HG03064 (cell line): ENCODE measurements at regions not wholly inside any gene's neighbourhood (a gene's known extent, or its start where the extent isn't known, plus 50 kb on each side); places are given as distances from the start of the nearest gene placed in this dataset.

Experiments used
- ATAC-seq: cut with Tn5 transposase; IDR thresholded peaks from one replicate; pipeline ENCODE4 v1.9.1; 2021; ENCODE audit warnings: low read depth; ENCODE audit not compliant: unreplicated experiment

DNA sequence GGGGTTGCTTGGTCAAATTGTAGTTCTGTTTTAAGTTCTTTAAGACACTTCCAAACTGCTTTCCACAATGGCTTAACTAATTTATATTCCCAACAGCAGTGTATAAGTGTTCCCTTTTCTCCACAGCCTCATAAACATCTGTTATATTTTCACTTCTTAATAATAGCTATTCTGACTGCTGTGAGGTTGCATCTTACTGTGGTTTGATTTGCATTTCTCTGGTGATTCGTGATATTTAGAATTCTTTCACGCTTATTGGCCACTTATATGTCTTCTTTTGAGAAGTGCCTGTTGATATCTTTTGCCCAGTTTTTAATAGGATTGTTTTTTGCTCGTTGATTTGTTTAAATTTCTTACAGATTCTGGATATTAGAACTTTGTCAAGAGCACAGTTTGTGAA is 278.6 kb upstream of the ITM2A start:
- no peak for ATAC-seq

GRCh38 chrX:79631526-79631925 is 264.4 kb upstream of the ITM2A start:
- no peak for ATAC-seq

DNA sequence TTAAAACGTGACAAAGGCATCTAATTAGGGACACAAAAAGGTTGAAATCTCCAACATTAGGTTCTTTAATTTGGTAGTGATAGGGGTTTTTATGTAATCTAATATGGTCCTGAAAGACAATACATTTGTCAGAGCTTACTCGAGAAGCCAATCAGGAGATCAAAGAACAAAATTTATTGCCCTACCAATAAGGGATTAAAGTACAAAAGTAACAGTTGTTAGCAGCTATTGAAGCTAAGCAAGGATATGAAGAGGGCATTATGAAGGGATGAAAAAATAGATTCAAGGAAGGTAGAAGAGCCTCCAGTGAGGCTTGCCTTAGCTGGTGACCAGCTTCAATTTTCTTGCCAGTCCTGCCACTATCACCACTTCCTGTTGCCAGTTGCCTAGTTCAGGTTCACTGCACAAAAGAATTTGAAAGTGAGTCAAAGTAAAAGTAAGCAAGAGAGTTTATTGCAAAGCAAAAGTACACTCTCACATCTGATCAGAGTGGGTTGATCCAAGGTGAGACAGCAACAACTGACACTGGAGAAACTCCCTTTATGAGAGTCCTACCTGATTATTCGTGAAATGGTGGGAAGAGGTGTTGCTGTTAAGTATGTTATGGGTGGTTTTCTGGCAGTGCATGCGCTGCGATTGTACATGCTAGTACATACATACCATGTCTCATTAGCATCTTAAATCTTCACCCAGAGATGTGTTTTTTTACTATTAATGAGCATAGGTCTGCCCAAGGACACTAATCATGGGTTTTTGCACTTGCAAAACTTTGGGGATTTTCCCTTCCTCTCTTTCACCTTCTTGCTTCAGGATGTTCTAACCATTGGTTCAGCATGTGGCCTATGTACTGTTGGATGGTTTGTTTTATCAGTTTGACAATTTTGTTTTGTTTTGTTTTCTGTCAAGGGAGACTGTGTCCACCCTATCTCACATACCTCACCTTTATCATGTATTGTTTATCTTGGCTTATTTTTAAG is 263.2 kb upstream of the ITM2A start:
- ATAC-seq: peak; percentile 82

DNA sequence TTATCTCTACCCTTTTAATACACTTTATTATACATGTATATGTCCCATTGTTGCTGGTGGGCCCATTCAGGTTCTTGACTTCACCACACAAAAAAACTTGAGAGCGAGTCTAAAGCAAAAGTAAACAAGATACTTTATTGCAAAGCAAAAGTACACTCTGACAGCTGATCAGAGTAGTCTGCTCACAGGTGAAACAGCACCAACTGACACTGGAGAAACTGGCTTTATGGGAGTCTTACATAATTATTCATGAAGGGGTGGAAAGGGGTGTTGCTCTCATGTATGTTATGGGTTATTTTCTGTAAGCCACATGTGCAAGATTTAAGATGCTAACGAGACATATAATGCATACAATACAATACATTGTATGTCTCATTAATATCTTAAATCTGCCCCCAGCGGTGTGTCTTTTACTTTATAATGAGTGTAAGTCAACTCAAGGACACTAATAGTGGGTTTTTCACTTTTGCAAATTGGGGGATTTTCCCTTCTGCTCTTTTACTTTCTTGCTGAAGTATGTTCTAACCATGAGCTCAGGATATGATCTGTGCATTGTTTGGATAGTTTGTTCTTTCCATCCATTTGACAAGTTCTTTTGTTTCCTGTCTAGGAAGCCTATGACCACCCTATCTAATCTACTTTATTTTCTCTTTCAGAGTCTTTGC is 256.1 kb upstream of the ITM2A start:
- ATAC-seq: no peak

DNA sequence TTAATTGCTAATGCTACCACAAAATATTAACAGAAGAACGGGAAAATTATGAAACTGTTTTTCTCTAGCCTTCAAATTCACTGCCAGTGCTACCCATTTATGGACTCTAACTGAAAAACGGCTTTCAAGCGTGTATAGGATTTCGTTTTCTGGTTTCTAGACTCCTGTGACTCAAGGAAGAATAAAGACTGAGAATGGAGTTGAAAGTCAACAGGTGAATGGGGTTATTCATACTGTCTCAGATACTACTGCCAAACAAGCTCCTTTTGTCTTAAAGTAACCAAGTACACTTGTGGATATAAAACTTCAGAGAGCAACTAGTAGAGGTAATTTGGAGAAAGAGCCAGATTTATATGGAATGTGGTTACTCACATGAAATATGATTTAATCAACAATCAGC is 251.1 kb upstream of the ITM2A start:
- ATAC-seq: no peak

DNA sequence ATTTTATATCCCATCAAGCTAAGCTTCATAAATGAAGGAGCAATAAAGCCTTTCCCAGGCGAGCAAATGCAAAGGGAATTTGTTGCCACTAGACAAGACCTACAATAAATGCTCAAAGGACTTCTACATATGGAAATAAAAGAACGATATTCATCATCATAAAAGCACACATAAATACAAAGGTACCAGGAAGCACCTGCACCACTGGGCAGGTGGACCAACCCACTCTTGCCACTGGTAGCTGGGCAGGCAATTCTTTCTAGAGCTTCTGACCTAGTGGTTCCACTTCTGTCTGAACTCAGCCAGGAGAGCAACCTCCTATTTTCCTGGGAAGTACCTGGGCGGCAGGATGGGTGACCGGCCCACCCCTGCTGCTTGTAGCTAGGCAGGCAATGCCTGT is 237.2 kb upstream of the ITM2A start:
- ATAC-seq: no peak

DNA sequence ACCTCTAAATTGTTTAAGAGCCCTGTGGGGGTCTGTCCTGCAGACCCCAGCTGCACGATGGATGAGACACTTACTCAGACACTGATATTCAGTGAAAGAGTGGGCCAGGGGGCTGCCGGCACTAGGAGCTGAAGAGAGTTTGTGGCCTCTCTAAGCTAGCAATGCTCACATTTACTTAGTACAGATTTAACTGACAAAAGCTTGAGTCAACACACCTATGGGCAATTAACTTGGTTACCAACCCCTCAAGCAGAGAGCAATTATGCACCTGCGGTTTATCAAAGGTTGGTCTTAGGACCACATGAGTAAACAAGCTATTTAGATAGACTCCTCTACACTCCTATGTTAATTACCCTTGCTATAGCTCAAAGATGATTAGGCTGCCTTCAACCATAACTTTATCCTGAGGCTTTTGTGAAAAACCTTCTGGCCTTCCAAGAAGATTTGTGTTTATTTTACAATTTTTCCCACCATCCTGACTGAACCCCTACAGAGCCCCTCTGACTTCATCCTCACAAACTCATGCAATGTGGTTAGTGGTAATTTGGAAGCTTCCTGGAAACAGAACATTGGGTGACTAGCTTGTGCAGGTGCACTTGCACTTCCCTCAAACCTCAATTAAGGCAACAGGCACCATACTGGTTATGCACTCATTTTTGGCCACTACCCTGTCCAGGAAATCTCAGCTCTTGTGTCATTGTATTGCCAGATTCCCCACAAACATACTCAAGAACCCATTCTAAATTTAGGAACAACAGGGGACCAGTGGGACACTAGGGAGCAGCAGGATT is 234.4 kb upstream of the ITM2A start:
- ATAC-seq: no peak

- no peak for ATAC-seq
These were observed 225.1 kb upstream of the ITM2A start for GRCh38 chrX:79592259-79592658.

GRCh38 chrX:79588233-79588632 is 221.1 kb upstream of the ITM2A start:
- no peak for ATAC-seq

GRCh38 chrX:79573760-79574159 is 206.6 kb upstream of the ITM2A start:
- ATAC-seq: no peak

DNA sequence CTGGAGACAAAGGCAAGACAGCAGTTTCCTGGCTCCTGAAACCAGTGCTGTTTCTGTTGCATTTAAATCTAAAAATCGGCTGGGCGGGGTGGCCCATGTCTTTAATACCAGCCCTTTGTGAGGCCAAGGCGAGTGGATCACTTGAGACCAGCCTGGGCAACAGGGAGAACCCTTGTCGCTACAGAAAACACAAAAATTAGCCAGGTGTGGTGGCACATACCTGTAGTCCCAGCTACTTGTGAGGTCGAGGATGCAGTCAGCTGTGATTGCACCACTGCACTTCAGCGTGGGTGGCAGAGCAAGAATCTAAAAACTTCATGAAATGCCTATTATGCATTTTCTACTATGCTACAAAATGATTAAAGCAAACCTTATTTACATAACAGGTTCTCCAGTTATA is 205.4 kb upstream of the ITM2A start:
- no peak for ATAC-seq

DNA sequence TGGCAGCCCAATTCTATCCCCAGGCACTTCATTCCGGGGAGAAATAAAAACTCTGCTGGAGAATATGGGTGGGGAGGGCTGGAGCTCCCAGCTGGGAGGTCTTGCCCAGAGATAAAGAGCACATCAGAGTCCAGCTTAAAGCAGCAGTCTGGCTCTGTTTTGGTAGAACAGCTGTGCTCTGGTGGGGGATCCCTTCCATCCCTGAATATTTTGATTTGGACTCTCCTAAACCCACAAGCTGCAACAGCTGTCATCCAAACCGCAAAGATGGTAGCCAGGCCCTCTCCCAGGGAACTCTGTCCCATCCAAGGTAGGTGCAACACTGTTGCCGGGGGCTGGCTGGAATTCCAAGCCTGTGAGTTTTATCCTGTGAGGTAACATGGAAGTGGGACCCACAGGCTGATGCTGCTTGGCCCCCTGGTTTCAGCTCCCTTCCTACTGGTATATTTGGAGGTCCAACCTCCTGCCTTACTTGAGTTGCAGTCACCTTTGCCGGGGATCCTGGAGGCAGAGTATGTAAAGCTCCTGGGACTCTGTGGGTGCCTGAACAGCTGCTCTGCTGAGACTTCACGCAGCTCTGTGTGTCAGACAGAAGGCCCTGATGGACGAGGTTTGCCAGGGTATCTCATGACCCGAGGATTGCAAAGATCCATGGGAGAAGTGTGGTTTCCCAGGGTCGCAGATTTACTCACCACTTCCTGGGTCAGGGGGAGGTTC is 203.5 kb upstream of the ITM2A start:
- ATAC-seq: no peak

DNA sequence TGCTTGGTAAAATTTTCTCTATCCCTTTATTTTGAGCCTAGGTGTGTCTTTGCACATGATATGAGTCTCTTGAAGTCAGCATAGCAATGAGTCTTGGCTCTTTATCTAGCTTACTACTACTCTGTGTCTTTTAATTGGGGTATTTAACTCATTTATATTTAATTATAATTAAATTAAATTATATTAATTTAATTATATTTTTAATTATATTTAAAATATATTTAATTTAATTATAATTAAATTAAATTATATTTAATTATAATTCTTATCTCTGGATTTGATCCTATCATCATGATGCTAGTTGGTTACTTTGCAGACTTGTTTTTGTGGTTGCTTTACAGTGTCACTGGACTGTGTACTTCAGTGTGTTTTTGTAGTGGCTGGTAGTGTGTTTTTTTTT is 201.2 kb upstream of the ITM2A start:
- ATAC-seq: no peak

DNA sequence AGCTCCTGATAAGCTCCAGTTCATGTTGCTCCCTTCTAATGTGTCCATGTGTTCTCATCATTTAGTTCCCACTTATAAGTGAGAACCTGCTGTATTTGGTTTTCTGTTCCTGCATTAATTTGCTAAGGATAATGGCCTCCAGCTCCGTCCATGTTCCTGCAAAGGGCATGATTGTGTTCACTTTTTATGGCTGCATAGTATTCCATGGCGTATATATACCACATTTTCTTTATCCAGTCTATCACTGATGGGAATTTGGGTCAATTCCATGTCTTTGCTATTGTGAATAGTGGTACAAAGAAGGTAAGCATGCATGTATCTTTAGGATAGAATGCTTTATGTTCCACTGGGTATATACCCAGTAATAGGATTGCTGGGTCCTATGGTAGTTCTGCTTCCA is 197.2 kb upstream of the ITM2A start:
- ATAC-seq: no peak

DNA sequence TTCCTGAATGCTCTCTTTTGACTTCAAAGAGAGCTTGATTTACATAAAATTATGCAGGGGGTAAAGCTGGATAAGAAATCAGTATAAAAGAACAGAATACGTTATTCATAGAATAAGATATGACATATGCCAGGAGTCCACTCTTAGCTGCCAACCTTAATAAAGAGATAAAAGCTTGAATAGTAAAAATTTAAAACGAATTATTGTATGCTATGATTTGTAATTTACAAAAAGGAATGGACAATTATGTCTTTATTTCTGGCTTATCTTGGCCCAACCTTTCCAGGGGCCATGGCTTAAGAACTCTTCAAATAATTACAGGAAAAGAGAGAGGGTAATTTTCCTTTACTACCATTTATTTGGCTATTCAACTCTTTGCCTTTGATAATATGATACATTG is 192.2 kb upstream of the ITM2A start:
- no peak for ATAC-seq

DNA sequence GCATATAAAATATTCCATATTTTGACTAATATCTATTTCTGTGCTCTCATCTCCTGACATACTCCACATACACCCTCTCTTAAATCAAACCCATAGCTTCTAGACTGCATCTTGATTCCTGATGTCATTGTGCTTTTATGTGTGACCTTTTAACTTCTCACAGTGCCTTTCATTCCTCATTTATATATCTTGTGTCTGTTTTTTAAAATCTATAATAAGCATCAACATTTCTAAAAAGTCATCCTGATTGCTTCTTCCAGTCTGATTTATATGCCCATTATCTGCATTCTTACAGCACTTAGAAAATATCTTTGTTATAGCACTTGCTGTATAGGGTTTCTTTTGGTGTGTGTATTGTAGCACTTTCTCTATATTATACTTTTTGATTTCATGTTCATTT is 190.1 kb upstream of the ITM2A start:
- no peak for ATAC-seq

GRCh38 chrX:79556800-79557199 is 189.7 kb upstream of the ITM2A start:
- ATAC-seq: no peak

DNA sequence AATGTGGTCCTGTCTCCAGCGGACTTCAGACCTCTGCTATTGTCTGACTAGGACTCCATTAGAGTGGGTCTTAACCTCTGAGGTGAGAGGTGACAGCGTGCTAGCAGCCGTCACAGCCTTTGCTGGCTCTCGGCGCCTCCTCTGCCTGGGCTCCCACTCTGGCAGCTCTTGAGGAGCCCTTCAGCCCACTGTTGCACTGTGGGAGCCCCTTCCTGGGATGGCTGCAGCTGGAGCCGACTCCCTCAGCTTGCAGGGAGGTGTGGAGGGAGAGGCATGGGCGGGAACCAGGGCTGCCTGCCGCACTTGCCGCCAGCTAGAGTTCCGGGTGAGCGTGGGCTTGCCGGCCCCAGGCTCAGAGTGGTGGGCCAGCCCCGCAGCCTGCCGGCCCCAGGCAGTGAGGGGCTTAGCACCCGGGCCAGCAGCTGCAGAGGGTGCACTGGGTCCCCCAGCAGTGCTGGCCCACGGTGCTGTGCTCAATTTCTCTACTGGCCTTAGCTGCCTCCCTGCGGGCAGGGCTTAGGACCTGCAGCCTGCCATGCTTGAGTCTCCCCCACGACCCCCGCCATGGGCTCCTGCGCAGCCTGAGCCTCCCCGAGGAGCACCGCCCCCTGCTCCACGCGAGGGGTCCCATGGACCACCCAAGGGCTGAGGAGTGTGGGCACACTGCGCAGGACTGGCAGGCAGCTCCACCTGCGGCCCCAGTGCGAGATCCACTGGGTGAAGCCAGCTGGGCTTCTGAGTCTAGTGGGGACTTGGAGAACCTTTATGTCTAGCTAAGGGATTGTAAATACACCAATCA is 163.4 kb upstream of the ITM2A start:
- no peak for ATAC-seq

GRCh38 chrX:79524642-79525041 is 157.5 kb upstream of the ITM2A start:
- no peak for ATAC-seq

GRCh38 chrX:79515529-79515928 is 148.4 kb upstream of the ITM2A start:
- ATAC-seq: no peak
